DND-41 (cell line): ENCODE measurements at regions not wholly inside any gene's neighbourhood (a gene's known extent, or its start where the extent isn't known, plus 50 kb on each side); places are given as distances from the start of the nearest gene placed in this dataset.

Experiments
- EZH2 ChIP-seq: IDR thresholded peaks from 3 replicates; pipeline ENCODE4 v1.6.1; 2012; ENCODE audit warnings: borderline replicate concordance, low read depth, mild to moderate bottlenecking, moderate library complexity, low read length, inconsistent platforms; ENCODE audit not compliant: severe bottlenecking
- TF ChIP-seq, protein P1 (sequence below): IDR thresholded peaks from 2 replicates; pipeline ENCODE4 v1.5.1; 2012; ENCODE audit warnings: borderline replicate concordance, low read length, moderate library complexity, mild to moderate bottlenecking; ENCODE audit not compliant: poor library complexity, severe bottlenecking; ENCODE audit errors: extremely low read depth

DNA sequence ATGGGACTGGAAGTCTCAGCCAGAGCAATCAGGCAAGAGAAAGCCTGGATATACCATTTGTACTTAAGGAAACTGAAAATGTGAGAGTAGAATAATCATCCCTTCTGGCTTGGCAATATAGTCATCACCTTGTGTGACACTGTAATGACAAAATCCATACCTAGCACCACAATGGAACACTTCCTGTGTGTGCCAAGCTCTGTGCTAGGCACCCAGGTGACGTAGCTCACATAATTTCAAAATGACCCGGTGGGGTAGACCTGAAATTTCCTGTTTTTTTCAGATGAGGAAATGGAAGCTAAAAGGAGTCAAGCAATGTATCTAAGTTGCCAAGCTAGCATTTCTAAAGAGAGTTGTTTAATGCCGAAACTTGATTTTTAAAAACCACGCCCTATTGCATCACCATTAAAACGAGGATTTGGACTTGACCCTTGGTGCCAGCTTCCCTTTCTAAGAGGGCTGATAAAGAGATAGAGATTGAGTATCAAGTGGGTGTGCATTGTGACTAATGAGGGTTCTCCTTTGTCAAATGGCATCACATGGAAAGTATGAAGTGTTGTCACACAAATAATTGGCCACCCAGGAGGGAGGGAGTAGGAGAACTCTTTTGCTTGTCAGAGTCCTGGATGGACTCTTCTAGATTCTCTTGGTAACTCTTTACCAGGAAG is 141.3 kb upstream of the PDZRN3 start:
- TF ChIP-seq, protein P1, sequence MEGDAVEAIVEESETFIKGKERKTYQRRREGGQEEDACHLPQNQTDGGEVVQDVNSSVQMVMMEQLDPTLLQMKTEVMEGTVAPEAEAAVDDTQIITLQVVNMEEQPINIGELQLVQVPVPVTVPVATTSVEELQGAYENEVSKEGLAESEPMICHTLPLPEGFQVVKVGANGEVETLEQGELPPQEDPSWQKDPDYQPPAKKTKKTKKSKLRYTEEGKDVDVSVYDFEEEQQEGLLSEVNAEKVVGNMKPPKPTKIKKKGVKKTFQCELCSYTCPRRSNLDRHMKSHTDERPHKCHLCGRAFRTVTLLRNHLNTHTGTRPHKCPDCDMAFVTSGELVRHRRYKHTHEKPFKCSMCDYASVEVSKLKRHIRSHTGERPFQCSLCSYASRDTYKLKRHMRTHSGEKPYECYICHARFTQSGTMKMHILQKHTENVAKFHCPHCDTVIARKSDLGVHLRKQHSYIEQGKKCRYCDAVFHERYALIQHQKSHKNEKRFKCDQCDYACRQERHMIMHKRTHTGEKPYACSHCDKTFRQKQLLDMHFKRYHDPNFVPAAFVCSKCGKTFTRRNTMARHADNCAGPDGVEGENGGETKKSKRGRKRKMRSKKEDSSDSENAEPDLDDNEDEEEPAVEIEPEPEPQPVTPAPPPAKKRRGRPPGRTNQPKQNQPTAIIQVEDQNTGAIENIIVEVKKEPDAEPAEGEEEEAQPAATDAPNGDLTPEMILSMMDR: no peak
- TF ChIP-seq EZH2: no peak
